Activated naive CD4-positive, alpha-beta T cell treated with anti-CD3 and anti-CD28 coated beads, Interleukin-2, amount 50 U/mL, for 72 hours (primary cell): ENCODE measurements at regions not wholly inside any gene's neighbourhood (a gene's known extent, or its start where the extent isn't known, plus 50 kb on each side); places are given as distances from the start of the nearest gene placed in this dataset.
"Not testable (repeated sequence)": the region's sequence is repeated elsewhere in the genome, so short reads cannot be mapped to it uniquely, and the experiment has no call there.

ENCODE experiments used
- ATAC-seq, 2 donors: fragments of 150-1000 bp; cut with Tn5 transposase; 2 replicates each; pipeline ENCODE4 v1.10.0; 2021; ENCODE audit warnings: mild to moderate bottlenecking in 2 of 2, moderate library complexity in 2 of 2
- DNase-seq, 2 donors: peaks; one replicate each; pipeline ENCODE4 v3.0.0; 2021 to 2022; ENCODE audit warnings: low spot score in 2 of 2
- H3K27ac Mint-ChIP-seq, 2 donors: one replicate each; pipeline ENCODE4 v1.8.0; 2022; ENCODE audit warnings: mild to moderate bottlenecking in 2 of 2, mixed read lengths in 2 of 2
- H3K36me3 Mint-ChIP-seq, 2 donors: one replicate each; pipeline ENCODE4 v1.8.0; 2022; ENCODE audit warnings: mixed read lengths in 2 of 2
- H3K9me3 Mint-ChIP-seq, 2 donors: one replicate each; pipeline ENCODE4 v1.8.0; 2022; ENCODE audit warnings: mixed read lengths in 2 of 2

DNA sequence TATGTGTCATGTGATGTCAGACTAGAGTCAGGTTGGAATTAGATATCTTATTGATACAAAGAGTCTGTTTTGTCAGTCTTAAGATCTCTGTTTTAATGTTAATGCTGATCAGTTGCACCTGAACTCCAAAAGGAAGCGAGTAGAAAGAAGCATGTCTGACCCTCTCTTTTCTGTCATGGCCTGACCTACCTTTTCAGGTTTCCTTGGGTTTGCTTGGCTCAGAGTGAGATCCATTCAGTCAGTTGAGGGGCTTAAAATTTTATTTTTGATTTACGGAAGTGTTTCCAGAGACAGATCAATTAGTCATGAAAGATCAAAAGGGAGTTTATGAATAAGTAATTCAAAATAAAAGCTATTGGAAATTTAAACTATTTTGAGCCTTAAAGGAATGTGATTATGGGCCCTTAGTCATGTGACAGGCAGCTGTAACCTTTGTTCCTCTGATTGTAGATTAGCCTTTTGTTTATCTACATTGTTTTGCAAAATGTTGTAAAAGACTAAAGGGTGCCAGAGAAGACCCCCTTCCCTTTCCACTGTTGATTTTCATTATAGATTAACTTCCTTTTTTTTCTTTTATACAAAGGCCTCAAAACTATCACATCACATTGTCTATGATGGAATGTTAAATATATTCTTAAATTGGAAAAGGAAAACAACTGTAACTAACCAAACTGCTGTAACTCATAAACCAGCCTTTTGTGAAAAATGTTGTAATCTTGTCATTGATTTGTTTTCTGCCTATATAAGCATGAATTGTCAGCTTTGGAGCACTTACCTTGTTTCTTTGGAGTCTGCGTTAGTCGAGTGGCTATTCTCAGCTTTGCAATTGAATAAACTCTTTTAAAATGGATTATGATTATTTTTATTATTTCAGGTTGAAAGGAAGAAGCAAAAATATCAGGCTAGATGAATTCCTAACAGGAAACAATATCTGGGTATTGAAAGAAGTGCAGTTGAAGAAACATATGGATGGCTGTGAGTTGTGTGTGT, 195.5 kb upstream of the MBL2 start:
- Mint-ChIP-seq H3K27ac (no peak overlapping the region), H3K36me3 (no peaks in the 10 kb centered on the region), H3K9me3 (peaks cover 10 to 11% of the 10 kb centered on the region in 2 donors)
- DNase-seq (no peak), ATAC-seq (no peak)

DNA sequence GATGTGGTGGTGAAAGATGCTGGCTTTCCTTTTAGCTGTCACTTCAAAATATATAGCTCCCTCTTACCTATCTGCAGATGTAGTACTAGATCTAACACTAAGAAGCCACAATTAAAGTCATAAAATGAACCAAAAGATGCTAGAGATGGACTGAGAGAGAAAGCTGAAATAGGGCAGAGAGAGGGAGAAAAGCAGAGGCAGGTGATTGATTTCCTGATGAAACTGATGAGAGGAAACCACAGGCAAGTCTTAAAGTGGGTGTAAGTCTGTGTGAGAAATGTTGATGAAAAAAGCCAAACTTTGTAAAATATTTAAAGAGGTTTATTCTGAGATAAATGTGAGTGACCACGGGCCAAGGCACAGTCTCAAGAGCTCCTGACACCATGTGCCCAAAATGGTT, 194.3 kb upstream of the MBL2 start:
- no peak for DNase-seq
- Mint-ChIP-seq H3K9me3 (peaks cover 4 to 5% of the 10 kb centered on the region in 2 donors), H3K36me3 (no peaks in the 10 kb centered on the region), H3K27ac (no peak overlapping the region)
- ATAC-seq, result no peak

DNA sequence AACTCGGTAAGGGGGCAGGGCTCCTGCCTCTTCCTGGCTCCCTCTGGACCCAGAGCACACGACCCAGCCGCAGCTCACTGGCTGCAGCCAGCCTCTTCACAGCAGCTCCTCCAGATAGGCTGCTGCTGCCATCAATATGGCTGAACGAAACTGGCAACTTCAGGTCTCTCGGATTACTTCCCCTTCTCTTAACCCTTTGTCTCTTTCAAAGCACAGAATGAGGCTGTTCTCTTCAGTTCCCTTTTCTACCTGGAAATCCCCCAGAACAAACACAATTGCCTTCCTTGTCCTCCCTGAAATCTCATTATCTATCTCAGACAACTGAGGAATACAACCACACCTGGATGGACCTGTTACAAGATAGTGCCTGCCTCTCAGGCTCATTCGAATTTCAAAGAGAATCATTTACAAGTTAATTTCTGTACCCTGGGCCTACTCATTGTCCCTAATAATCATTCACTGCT, 193.4 kb upstream of the MBL2 start:
- ATAC-seq (no peak), DNase-seq (no peak)
- Mint-ChIP-seq H3K9me3 (peaks cover 4 to 5% of the 10 kb centered on the region in 2 donors), H3K36me3 (no peaks in the 10 kb centered on the region), H3K27ac (no peak overlapping the region)

DNA sequence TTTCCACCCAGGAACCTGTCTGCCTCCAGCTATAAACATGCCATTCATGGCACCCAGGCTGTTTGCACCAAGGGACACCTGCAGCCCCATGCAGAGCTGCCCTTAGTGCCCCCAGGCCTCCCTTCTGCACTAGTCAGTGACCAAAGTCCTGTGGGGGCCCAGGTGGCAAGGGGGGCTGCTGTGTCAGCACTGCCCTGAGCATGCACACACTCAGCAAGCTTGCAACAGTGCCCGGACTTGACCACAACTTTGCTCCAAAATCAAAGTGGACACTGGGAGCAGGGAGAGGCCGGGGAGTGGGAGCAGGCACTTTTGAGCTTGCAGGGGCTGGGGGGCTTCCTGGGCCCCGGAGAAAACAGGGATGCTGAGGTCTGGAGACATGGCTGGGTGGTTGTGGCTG, 192.9 kb upstream of the MBL2 start:
- DNase-seq (no peak), ATAC-seq (no peak)
- H3K9me3 Mint-ChIP-seq, result peaks cover 4 to 5% of the 10 kb centered on the region in 2 donors
- H3K27ac Mint-ChIP-seq, result no peak overlapping the region
- H3K36me3 Mint-ChIP-seq, result no peaks in the 10 kb centered on the region

DNA sequence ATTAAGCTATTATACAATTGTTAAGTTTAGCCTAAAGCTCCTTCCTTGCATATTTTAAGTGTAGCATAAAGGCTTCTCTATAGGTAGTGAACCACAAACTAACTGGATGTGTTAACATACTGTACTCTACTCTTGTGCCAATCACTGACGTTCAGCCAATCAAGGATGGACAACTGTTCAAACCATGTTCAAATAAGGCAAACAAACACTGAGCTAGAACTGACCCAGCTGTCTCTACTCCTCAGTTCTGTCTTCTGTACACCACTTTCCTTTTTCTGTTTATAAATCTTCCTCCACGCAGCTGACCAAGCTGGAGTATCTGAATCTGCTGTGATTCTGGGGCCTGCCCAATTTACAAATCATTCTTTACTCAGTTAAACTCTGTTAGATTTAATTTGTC, 188.7 kb upstream of the MBL2 start:
- Mint-ChIP-seq H3K36me3 (no peaks in the 10 kb centered on the region), H3K9me3 (peaks cover 9 to 15% of the 10 kb centered on the region in 2 donors), H3K27ac (no peak overlapping the region)
- ATAC-seq (no peak), DNase-seq (no peak)

DNA sequence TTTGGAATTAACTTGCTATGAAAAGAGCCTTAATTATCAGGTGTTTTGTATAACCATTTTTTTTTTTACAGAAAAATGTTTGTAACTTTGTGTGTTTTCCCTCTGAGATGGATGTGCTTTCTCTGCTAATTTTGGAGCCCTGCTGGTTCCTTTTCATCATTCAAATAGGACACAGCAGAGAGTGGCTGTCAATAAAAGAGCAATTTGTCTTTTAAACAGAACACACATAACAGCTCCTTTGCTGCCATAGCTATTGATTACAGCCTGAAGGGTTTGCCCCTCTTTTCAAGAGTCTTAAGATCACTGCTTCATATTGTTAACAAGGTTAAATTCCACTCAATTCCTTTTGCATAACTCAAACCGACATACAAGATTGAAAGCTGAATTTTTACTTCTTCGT, 187.2 kb upstream of the MBL2 start:
- Mint-ChIP-seq H3K27ac (no peak overlapping the region), H3K36me3 (no peaks in the 10 kb centered on the region)

DNA sequence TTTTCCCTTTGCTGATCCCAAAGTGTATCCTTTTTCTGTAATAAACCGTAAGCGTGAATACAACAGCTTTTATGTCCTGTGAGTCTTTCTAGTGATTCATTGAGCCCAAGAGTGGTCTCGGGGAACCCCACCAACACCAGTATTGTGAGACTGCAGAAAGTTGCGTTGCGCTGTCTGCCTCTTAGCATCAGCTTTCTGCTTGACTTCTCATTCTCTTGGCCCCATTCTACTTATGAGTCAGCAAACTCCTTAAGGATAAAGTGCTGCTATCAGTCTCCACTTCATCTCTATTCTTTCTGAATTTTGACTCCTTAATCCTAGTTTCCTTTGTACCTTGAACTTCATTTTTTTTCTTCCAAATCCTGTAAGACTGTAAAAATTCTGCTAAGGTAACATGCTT, 184.3 kb upstream of the MBL2 start:
- Mint-ChIP-seq H3K27ac (no peak overlapping the region), H3K9me3 (peaks cover 9 to 28% of the 10 kb centered on the region in 2 donors), H3K36me3 (no peaks in the 10 kb centered on the region)
- DNase-seq, result no peak
- no peak for ATAC-seq

More for the DNA sequence above, 187.2 kb upstream of the MBL2 start:
- peaks cover 5 to 15% of the 10 kb centered on the region in 2 donors for H3K9me3 Mint-ChIP-seq
- no peak for DNase-seq
- ATAC-seq, result no peak

DNA sequence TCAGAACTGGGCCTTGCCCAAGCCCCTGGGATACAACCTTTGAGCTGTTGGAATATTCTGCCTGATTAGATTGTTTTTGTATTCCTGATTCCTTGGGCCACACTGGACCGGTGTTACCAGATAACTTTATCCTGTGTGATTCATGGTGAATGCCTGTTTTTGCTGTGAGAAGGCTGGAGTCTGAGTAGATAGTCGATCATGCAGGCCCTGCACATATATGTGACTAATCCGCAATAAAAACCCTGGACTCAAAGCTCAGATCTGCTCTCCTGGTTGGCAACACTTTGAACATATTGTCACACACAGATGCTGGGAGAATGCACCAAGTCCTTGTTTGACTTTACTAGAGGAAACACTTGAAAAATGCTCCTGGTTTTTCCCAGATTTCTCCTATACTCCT, 183.9 kb upstream of the MBL2 start:
- DNase-seq (no peak), ATAC-seq (no peak)
- H3K27ac Mint-ChIP-seq, result no peak overlapping the region
- peaks cover 9 to 28% of the 10 kb centered on the region in 2 donors for H3K9me3 Mint-ChIP-seq
- H3K36me3 Mint-ChIP-seq, result no peaks in the 10 kb centered on the region

DNA sequence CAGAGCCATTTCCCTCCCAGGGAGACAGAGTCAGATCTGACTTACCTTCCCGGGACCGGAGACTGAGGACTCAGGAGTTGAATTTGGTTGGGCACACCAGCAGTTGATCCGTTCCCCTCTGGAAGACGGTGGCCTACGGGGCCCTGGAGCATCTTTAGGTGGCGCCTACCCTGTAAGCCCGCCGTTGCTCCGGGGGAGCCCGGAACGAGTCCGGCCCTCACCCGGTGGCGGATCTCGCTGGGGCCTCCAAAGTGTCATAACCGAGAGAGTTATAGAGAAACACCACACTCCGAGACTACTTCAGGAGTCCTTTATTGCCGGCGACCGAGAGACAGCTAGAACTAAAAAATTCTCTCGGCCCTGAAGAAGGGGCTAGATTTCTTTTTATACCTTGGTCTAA, 182.8 kb upstream of the MBL2 start:
- no peak overlapping the region for H3K27ac Mint-ChIP-seq
- ATAC-seq, result no peak
- no peaks in the 10 kb centered on the region for H3K36me3 Mint-ChIP-seq
- no peak for DNase-seq
- H3K9me3 Mint-ChIP-seq, result peaks cover 9 to 28% of the 10 kb centered on the region in 2 donors

DNA sequence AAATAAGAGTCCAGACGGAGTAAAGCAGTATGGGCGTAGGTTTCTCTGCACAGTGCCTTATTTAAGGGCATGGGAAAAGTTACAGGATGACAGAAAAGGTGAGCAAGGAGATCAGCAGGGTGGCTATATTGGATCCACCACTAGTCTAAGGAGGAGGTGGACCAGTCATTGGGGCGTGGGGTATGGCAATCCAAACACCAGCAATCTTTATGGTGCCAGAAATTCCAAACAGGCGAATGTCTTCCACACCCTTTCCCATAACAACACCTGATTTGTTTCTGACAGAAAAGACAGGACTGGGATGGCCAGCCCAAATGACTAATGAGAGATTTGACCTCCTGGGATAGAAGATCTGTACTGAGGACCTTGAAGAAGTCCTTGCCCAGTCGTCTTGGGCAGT, 181.8 kb upstream of the MBL2 start:
- ATAC-seq, result no peak
- Mint-ChIP-seq H3K27ac (no peak overlapping the region), H3K9me3 (peaks cover 9 to 28% of the 10 kb centered on the region in 2 donors)

DNA sequence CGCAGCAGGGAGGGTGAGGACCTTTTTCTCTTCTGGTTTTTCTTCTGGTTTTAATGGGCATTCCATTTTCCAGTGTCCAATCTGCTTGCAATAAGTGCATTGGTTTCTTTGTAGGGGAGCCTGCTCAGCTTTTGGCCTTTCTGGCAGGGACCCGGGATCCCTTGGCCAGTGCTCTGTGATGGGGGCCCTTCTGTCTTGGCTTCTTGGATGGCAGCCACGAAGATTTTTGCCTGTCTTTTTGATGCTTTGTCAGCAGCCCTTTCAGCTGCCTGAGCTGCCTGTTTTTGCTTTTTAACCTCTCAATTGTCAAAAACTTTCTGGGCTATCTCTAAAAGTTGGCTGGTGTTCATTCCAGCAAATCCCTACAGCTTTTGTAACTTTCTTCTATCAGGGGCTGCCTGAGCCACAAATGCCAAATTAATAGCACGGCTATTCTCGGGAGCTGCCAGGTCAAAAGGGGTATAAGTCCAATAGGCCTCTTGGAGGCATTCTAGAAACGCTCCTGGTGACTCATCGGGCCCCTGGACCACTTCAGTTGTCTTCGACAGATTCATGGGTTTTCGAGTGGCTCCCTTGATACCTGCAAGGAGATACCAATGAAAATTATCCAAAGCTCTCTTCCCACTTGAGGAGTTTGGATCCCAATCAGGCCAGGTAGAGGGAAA, 179.9 kb upstream of the MBL2 start:
- Mint-ChIP-seq H3K36me3 (peaks cover 0 to 5% of the 10 kb centered on the region in 2 donors), H3K27ac (no peak overlapping the region), H3K9me3 (peaks cover 12 to 30% of the 10 kb centered on the region in 2 donors)
- ATAC-seq, result no peak
- no peak for DNase-seq

More for the DNA sequence above, 181.8 kb upstream of the MBL2 start:
- H3K36me3 Mint-ChIP-seq, result no peaks in the 10 kb centered on the region
- no peak for DNase-seq

DNA sequence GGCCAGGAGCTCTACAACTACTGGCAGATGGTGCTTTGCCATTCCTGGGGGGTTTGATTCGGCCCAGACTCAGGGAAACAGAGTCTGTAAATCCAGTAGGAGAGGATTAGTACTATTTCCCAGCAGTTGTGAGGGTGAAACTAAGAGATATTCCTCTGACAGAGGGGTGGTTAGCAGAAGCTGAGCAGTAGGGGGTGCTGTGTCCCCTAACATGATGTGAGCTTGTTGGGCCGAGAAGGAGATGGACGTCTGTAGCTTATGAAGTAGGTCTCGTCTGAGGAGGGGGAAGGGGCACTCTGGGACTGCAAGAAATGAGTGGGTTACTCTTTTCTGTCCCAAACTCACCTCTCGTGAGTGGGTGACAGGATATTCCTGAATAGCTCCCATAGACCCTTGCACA, 179.2 kb upstream of the MBL2 start:
- no peak for ATAC-seq
- no peak for DNase-seq

DNA sequence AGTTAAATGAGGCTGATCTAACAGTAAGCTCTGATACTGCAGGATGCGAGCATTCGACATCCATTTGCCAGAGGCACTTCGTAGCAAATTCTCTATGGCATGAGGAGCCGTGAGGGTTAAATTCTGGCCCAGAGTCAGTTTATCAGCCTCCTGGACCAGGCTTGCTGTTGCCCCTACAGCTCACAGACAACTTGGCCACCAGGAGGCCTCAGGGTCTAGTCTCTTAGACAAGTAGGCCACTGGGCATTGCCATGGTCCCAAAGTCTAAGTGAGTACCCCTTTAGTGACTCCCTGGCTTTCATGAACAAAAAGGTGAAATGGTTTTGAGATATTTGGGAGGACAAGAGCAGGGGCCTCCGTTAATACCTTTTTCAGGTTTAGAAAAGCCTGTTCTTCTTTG, 178.0 kb upstream of the MBL2 start:
- DNase-seq (no peak), ATAC-seq (no peak)
- Mint-ChIP-seq H3K9me3 (peaks cover 13 to 22% of the 10 kb centered on the region in 2 donors), H3K27ac (no peak overlapping the region), H3K36me3 (peaks cover 0 to 5% of the 10 kb centered on the region in 2 donors)

More for the DNA sequence above, 179.2 kb upstream of the MBL2 start:
- peaks cover 0 to 5% of the 10 kb centered on the region in 2 donors for H3K36me3 Mint-ChIP-seq
- H3K9me3 Mint-ChIP-seq, result peaks cover 9 to 23% of the 10 kb centered on the region in 2 donors
- no peak overlapping the region for H3K27ac Mint-ChIP-seq

DNA sequence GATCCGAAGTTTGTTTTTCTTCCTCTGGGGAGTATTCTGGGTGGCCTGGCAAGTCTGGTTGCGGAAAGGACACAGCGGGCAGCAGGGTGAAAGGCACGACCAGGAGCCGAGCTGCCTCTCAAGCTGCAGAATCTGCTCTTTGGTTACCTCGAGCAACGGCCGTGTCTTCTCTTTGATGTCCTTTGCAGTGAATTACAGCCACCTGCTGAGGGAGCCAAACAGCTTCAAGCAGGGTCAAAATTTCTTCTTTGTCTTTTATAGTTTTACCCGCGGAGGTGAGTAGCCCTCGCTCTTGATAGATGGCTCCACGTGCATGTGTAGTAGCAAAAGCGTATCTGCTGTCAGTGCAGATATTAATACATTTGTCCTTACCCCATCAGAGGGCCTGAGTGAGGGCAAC, 177.3 kb upstream of the MBL2 start:
- H3K9me3 Mint-ChIP-seq, result peaks cover 13 to 19% of the 10 kb centered on the region in 2 donors
- peaks cover 0 to 5% of the 10 kb centered on the region in 2 donors for H3K36me3 Mint-ChIP-seq
- H3K27ac Mint-ChIP-seq, result no peak overlapping the region
- no peak for ATAC-seq
- DNase-seq, result no peak

DNA sequence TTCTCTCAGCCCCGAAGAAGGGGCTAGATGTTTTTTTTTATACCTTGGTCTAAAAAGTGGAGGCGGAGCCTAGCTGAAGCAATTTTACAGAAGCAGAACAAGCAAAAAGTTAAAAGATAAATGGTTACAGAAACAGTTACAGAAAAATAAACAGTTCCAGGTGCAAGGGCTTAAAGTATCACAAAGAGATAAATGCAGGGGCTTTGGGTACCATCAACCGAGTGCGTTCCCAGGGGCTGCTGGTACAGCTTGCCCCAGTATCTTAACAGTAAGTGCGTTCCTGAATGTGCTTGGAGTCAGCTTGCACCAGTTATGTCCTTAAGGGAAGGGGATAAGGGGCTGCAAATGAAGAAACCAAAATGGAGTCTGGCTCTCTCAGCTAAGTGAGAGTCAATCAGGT, 173.9 kb upstream of the MBL2 start:
- H3K27ac Mint-ChIP-seq, result no peak overlapping the region
- peaks cover 0 to 5% of the 10 kb centered on the region in 2 donors for H3K36me3 Mint-ChIP-seq
- ATAC-seq, result no peak
- no peak for DNase-seq
- H3K9me3 Mint-ChIP-seq, result peaks cover 5 to 8% of the 10 kb centered on the region in 2 donors

DNA sequence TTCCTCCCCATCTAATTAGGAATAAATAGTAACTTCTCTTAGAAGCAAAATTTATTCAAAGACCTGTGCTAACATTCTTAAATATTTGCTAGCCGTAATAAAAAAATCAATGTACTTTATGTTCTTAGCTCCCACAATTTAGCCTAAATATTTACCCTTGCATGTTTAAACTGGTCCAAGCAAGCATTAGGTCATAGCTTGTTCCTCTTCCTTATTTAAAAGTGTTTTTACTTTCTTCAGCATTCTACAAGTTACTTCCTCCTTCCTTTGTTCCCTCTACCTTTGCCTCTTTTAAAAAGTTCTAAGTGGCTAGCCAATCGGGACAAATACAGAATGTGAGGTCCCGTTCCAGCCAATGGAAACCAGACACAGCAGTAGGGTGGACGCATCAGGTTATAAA, 172.9 kb upstream of the MBL2 start:
- not testable (repeated sequence) for DNase-seq, H3K36me3 Mint-ChIP-seq, H3K9me3 Mint-ChIP-seq

DNA sequence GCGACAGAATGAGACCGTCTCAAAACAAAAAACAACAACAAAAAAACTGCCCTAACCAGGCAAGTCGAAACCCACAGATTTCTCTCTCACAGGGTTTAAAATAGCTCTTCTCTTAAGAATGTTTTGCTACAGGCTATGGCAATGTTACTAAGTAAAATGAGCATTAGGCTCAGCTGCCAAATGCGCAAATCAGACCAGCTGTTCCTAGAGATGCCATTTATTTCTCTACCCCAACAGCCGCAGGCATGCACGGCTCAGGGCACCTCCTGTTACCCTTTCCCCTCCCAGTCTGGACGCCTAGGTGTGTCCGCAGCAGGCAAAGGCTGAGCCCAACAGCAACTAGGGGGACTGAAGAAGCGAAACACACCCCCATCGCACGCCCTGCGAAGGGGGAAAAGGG, 168.3 kb upstream of the MBL2 start:
- no peak for DNase-seq
- H3K36me3 Mint-ChIP-seq, result no peaks in the 10 kb centered on the region
- H3K9me3 Mint-ChIP-seq, result peaks cover 0 to 4% of the 10 kb centered on the region in 2 donors
- H3K27ac Mint-ChIP-seq, result no peak overlapping the region
- ATAC-seq, result no peak

More for the DNA sequence above, 172.9 kb upstream of the MBL2 start:
- H3K27ac Mint-ChIP-seq, ATAC-seq: not testable (repeated sequence)
